Dedifferentiated amniotic fluid mesenchymal stem cell (primary cell): ENCODE measurements at regions not wholly inside any gene's neighbourhood (a gene's known extent, or its start where the extent isn't known, plus 50 kb on each side); places are given as distances from the start of the nearest gene placed in this dataset.

Experiments
- DNase-seq: peaks from one replicate; pipeline ENCODE4 v3.0.0-alpha.2; 2016; ENCODE audit errors: extremely low spot score

- DNase-seq: no peak
These were observed 1169.2 kb upstream of the NXPH2 start for GRCh38 chr2:139949242-139949972.

GRCh38 chr2:139946690-139947089 is 1166.5 kb upstream of the NXPH2 start:
- DNase-seq: no peak

- DNase-seq: no peak
These were observed 1160.5 kb upstream of the NXPH2 start for GRCh38 chr2:139940686-139941085.

DNA sequence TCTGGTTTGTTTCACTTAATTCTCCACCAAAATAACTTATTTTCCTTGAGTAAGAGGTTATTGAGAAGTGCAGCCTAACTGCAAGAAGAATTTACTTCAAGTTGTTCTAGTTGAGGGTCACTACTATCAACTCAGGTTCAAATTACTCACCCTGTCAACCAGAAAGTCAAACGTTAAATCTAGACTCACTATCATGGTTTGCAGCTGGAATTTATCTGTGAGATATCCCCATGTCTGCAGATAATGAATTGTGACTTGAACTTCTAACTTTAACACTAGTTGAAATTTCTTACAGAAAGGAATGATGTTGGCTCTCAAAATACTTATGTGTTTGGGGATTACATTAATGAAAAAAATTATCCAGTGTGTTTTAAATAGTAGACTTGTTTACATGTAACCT is 1145.7 kb upstream of the NXPH2 start:
- no peak for DNase-seq

GRCh38 chr2:139924070-139924469 is 1143.9 kb upstream of the NXPH2 start:
- no peak for DNase-seq

DNA sequence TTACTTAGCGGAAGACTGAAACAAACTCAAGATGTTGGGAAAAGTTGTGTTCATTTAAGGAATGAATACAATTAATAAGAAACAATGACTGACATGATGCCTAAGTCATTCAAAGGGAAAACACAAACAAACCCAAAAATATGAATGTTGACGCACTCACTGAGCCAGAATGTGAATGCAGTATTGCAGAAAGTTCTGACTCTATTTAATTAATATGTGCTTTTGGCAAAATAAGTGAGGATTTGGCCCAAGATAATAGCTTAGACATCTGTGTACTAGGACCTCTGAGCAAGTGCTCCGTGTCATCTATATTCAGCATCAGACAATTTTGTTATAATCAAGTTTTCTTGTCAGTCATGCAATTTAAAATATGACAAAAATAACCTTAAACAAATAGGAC is 1138.8 kb upstream of the NXPH2 start:
- DNase-seq: no peak

DNA sequence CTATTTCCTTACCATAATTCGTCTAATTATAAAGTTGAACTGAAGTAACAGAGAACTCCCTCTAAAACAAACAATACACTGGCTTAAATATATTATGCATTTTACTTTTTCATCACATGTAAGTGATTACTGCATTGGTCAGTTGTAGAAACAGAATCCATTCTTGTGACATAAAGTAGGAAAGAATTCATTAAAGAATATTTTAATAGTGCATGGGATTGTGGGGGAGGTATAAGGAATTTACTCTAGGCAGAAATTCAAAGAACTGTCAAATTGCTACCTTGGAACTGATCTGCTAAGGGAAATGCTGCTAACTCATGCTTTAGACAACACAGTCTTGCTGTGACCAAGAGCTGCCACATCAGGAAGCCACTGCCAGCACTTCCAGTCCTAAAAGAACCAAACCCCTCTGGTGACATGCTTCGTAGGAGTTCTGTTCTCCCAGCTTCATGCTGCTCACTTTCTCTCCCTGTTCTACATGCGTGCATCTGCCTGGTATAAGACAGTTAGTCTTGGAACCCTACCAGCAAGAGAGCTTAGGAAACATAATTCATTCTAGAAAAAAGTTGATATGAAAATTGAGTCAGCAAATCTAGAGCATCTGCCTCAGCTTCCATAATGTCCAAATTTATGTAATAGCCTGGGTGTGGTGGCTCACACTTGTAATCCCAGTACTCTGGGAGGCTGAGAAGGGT is 1137.6 kb upstream of the NXPH2 start:
- DNase-seq: no peak

DNA sequence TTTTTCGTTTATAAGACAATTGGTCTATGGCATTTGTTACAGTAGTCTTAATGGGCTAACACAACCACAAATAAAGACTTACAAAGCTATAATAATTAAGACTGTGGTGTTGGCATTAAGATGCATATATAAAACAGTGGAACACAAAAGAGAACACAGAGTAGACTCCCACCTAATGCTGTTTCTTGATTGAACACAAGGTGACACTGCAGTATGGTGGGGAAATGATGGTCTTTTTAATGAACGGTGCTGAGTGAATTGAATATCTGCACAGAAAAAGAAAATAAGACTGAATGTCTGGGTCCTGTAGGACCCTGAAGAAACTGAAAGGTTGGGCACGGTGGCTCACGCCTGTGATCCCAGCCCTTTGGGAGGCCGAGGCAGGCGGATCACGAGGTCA is 1136.6 kb upstream of the NXPH2 start:
- no peak for DNase-seq

GRCh38 chr2:139911160-139911559 is 1131.0 kb upstream of the NXPH2 start:
- DNase-seq: no peak

DNA sequence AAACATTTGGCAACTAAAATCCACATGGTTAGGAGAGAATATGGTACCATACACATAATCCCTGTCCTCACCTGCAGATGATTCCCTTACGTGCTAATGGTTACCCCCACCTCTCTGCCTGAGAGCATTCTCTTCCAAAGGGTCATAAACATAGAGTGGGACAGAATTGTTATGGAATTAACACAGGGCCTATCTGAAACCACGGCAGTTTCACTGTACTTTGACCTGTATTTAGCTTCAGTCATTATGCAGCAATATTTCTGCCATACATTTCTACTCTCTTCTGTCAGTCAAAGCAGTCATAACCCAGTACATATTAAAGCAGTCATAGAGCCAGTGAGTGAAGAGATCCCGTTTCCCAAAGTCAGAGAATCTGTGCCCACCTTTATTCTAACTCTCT is 1128.9 kb upstream of the NXPH2 start:
- no peak for DNase-seq

DNA sequence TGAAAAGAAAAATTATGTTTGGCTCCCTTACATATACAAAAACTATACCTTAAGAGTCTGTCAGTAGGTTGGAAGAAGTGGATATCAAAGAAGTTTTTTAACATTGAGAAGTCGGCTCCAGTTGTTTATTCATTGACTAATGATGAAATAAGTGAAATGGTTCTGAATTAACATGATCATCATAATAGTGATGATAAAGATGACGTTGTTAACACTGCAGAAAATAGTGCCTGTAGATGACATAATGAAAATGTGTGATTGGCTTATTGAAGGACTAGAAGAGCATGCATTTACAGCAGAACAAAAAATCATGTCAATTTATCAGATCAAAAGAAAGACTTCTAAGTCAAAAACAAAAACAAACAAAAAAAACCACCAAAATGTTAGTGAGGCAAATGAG is 1125.4 kb upstream of the NXPH2 start:
- no peak for DNase-seq

- DNase-seq: no peak
These were observed 1111.4 kb upstream of the NXPH2 start for GRCh38 chr2:139891636-139892035.

GRCh38 chr2:139885921-139886498 is 1105.8 kb upstream of the NXPH2 start:
- DNase-seq: no peak

GRCh38 chr2:139876964-139877363 is 1096.8 kb upstream of the NXPH2 start:
- no peak for DNase-seq

DNA sequence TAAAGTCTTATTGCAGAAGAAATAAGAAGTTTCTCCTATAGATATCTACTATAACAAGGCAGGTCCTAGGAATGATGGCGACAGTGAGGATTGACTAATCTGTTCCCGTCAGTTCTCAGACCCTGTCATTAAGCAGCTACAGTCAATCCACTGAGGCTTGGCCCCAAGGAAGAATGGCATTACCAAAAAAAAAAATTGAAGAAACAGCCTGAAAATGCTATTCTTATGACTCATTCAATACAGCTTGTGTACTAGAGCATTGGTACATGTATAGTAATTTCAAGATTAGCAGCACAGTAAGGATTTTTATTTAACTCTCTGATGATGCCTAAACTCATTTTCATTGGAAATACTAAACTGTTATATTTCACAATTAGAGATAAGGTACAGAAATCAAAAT is 1096.1 kb upstream of the NXPH2 start:
- no peak for DNase-seq

DNA sequence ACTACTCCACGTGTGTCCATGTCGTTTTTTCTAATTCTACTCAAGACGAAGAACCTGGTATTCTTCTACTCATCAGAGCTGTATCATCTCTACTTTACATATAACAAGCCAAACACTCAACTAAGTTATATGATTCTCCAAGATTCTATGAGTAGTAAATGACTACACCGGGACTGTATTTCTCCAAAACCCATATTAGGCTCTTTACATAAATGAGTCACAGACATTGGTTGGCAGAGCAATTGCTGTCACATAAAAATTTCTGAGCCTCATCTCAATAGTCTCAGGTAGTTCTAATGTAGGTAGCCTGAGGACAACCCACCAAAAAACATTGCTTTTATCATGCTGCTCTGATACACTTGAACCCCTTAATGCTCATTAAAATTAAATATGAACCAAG is 1092.3 kb upstream of the NXPH2 start:
- DNase-seq: no peak

- DNase-seq: no peak
These were observed 1091.8 kb upstream of the NXPH2 start for GRCh38 chr2:139872032-139872431.

DNA sequence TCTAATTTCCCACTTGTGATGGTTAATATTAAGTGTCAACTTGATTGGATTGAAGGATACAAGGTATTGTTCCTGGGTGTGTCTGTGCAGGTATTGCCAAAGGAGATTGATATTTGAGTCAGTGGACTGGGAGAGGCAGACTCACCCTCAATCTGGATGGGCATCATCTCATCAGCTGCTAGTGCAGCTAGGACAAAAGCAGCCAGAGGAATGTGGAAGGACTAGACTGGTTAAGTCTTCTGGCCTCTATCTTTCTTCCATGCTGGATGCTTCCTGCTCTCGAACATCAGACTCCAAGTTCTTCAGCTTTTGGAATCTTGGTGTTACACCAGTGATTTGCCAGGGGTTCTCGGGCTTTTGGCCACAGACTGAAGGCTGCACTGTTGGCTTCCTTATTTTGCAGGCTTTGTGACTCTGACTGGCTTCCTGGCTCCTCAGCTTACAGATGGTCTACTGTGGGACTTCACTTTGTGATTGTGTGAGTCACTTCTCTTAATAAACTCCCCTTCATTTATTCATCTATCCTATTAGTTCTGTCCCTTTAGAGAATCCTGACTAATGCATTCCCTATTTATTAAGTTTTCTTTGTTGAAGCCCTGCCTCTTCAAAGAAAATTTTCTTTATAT is 1087.5 kb upstream of the NXPH2 start:
- no peak for DNase-seq

- no peak for DNase-seq
These were observed 1084.7 kb upstream of the NXPH2 start for GRCh38 chr2:139864821-139865302.

DNA sequence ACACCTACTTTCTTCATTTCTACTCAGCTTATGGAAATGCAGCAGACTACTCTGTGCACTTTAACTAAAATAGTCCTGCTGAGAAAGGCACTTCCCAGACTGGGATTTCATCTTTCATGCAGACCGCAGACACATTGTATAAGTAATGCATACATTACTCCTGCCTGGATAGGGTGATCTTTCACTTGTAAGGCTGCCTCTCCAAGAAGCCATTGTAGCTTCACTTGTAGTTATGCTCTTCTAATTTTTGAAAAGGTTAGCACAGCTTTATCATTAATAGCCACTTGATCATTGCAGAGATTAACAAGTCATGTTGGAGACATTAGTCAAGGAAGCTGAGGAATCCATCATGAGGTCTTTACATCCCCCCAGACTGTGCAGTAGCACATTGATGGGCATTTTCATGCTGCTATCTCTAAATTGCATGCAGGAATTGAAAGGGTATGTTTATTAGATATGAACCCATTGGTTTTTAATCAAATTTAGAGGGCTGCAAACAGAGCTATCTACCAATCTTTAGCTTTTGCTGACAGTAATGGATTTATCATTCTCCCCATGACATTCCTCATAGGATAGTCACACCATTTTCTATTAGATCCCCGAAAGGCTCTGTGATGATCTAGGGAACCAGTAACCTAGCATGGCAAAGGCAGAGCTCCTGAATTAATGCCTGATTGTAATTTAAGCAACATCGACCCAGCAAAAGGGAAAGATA is 1074.7 kb upstream of the NXPH2 start:
- no peak for DNase-seq

DNA sequence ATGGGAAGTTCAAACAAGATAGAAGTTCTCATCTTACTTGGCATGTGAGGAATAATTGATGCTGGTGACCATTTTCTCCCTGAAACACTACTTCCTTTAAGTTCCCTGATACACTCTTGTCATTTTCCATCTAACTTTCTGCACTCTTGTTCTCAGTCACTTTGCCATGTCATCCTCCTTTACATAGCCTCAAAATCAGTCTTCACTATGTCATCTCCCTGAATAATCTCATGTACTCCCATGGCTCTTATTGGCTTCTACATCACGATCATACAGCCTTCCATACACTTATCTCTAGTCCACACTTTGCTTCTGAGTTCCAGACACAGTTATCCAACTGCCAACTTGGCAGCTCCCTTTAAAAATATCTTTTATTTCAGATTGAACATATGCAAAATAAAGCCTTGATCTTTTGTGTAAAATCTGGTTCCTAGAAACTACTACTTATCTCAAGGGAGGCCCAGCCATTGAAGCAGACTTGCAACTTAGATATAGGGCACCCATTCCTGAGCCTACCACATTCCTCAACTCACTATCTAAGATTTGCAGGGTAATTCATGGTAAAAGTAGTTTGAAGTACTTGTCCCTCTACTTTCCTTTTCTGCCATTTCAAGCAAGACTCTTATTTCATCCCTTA is 1070.2 kb upstream of the NXPH2 start:
- DNase-seq: no peak

DNA sequence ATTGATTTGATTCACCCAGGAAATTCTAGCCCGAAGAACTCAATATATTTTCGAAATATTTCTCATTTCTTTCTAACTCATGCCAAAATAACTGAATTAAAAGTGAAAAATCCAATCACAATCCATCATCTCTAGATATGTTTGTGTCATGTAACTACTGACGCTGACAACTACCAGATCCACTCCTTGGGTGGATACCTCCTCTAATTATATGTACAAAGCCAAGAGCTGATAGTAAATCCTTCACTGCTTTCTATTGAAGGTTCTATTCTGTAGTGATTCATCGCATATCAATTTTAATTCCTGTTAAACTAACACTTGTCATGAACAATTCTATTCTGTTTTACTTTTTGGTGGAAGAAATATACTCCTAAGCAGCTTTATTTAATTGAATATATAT is 1056.6 kb upstream of the NXPH2 start:
- DNase-seq: no peak
